PFSK-1 (cell line): ENCODE measurements at regions not wholly inside any gene's neighbourhood (a gene's known extent, or its start where the extent isn't known, plus 50 kb on each side); places are given as distances from the start of the nearest gene placed in this dataset.

Experiments
- POLR2AphosphoS5 ChIP-seq: IDR thresholded peaks from 2 replicates; pipeline ENCODE4 v1.6.1; 2012; ENCODE audit warnings: low read depth, mild to moderate bottlenecking, control low read depth, low read length, moderate library complexity
- REST ChIP-seq, 2 experiments: IDR thresholded peaks; 2 replicates each; pipeline versions ENCODE4 v1.6.1 to v1.8.0; 2011 to 2012; ENCODE audit warnings: low read depth in 2 of 2, low read length in 2 of 2, control low read depth in 1 of 2, inconsistent platforms in 1 of 2, mild to moderate bottlenecking in 1 of 2, moderate library complexity in 1 of 2; ENCODE audit not compliant: insufficient read depth in 1 of 2

- TF ChIP-seq REST (IDR thresholded peaks at IDR 0.05; ENCODE audit: insufficient read depth in 1 of 2, low read depth in 2 of 2, low read length in 2 of 2) (no peak), POLR2AphosphoS5 (no peak)
Observed at GRCh38 chr3:152208439-152208838, 60.3 kb upstream of the MBNL1 start.
